ENCODE measurements at regions not wholly inside any gene's neighbourhood (a gene's known extent, or its start where the extent isn't known, plus 50 kb on each side); places are given as distances from the start of the nearest gene placed in this dataset.

- no peaks in the 10 kb centered on the region for H3K36me3 Mint-ChIP-seq (ENCODE audit: low read depth)
- no peaks in the 10 kb centered on the region for H3K9me3 ChIP-seq (ENCODE audit: control insufficient read depth, low read length, poor library complexity, severe bottlenecking)
- DNase-seq = no peak
- ATAC-seq = no peak
- no peaks in the 10 kb centered on the region for H3K27me3 Mint-ChIP-seq
- peaks cover 85% of the 10 kb centered on the region for H3K4me1 Mint-ChIP-seq
- H3K4me3 Mint-ChIP-seq = peak overlapping the region; percentile 86
- peak overlapping the region; percentile 99 for H3K27ac Mint-ChIP-seq
These were observed 301.2 kb downstream of the SEC14L1 start for GRCh38 chr17:77441940-77442339.

DNA sequence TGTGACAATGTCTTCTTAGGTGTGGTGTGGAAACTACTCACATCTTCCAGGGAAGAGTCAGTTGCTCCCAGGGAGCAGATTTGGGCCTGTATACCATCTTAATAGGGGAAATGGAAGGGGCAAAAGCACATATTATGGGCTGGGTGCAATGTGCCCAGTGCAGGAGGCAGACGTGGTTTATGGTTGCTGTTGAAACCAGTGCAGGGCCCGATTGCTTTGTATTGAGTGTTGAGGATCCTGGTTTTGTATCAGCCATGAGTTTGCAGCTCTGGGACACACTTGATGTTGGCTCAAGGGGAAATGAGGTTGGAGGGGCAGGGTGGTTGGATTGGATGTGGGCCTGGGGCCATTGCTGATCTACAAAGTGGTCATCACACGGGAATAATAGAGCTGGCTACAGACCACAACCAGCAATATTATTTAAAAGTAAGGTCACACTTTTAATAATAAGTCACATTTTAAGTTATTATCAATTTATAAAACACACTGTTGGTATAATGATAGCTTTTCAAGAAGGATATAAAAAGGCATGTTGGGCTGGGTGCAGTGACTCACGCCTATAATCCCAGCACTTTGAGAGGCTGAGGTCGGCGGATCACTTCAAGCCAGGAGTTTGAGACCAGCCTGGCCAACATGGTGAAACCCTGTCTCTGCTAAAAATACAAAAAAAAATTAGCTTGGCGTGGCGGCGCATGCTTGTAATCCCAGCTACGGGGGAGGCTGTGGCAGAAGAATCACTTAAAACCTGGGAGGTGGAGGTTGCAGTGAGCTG, 302.4 kb downstream of the SEC14L1 start:
- Mint-ChIP-seq H3K36me3 (ENCODE audit: low read depth) (no peaks in the 10 kb centered on the region), H3K4me1 (peaks cover 80% of the 10 kb centered on the region)
- no peak for ATAC-seq

GRCh38 chr17:77443748-77444260, 303.0 kb downstream of the SEC14L1 start:
- DNase-seq = no peak
- H3K4me1 Mint-ChIP-seq = peaks cover 76% of the 10 kb centered on the region
- no peaks in the 10 kb centered on the region for H3K27me3 Mint-ChIP-seq
- H3K27ac Mint-ChIP-seq = peak overlapping the region; percentile 99
- no peaks in the 10 kb centered on the region for H3K9me3 ChIP-seq (ENCODE audit: control insufficient read depth, low read length, poor library complexity, severe bottlenecking)
- no peaks in the 10 kb centered on the region for H3K36me3 Mint-ChIP-seq (ENCODE audit: low read depth)
- peak overlapping the region; percentile 93 for H3K4me3 Mint-ChIP-seq
- no peak for ATAC-seq

More for the DNA sequence above, 302.4 kb downstream of the SEC14L1 start:
- no peak for DNase-seq
- H3K4me3 Mint-ChIP-seq = peak overlapping the region; percentile 93
- peak overlapping the region; percentile 99 for H3K27ac Mint-ChIP-seq
- no peaks in the 10 kb centered on the region for H3K27me3 Mint-ChIP-seq
- H3K9me3 ChIP-seq (ENCODE audit: control insufficient read depth, low read length, poor library complexity, severe bottlenecking) = no peaks in the 10 kb centered on the region

DNA sequence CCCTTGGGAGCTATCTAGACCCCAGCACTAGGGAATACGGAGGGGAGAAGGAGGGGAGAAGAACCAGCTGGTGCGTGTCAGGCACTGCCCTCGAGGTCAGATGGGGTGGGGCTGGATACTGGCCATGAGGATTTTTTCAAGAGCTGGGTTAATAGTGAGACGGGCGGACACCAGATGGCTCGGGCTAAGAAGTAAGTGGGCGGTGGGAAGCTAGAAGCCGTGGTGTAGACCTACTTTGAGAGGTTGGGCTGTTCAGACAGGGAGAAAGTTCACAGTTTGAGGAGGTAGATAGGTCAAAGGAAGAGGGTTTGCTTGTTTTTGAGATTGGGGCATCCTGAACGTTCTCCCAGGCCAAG, 303.8 kb downstream of the SEC14L1 start:
- H3K4me1 Mint-ChIP-seq = peaks cover 76% of the 10 kb centered on the region
- no peaks in the 10 kb centered on the region for H3K36me3 Mint-ChIP-seq (ENCODE audit: low read depth)
- H3K27me3 Mint-ChIP-seq = no peaks in the 10 kb centered on the region
- ATAC-seq (peak; percentile 4), DNase-seq (no peak)
- peak overlapping the region; percentile 93 for H3K4me3 Mint-ChIP-seq
- H3K9me3 ChIP-seq (ENCODE audit: control insufficient read depth, low read length, poor library complexity, severe bottlenecking) = no peaks in the 10 kb centered on the region
- peak overlapping the region; percentile 99 for H3K27ac Mint-ChIP-seq

DNA sequence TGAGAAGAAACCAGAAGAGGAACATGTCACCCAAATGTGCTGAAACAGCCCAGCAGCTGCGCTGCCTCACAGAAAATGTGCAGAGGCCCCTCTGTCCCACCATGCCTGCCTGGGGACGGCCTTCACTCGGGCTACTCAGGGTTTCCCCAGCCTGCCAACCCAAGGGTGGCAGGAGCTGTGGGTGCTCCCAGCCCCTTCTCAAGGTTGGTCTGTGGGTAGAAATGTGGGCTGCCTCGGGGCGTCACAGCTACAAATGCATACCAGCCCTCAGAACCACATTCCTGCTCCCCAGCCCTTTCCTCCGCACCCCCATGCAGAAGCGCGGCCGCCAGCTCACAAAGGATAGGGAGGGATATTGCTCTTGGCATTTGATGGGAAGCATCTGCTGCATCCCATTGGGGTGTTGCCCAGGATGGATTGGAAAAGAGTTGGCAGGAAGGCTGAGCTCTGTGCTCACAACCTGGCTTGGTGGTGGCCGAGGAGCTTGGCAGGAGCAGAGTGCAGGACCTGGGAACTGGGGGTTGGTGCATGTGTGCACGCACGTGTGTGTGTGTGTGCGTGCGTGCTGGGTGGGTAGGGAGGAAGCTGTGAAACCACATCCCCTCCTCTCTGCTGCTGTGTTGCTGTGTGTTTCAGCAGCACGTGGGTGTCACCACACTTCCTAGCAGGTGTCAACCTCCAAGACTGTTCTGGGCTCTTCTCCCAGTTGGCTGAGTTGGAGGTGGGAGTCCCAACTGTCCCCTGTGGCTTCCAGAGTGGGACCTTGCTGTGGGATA, 304.4 kb downstream of the SEC14L1 start:
- DNase-seq = peak; percentile 62 to 80 (median 70)
- no peaks in the 10 kb centered on the region for H3K9me3 ChIP-seq (ENCODE audit: control insufficient read depth, low read length, poor library complexity, severe bottlenecking)
- H3K36me3 Mint-ChIP-seq (ENCODE audit: low read depth) = no peaks in the 10 kb centered on the region
- peak overlapping the region; percentile 93 for H3K4me3 Mint-ChIP-seq
- ATAC-seq = peak; percentile 73
- H3K4me1 Mint-ChIP-seq = peaks cover 78% of the 10 kb centered on the region
- peak overlapping the region; percentile 99 for H3K27ac Mint-ChIP-seq
- H3K27me3 Mint-ChIP-seq = no peaks in the 10 kb centered on the region

GRCh38 chr17:77445760-77446532, 305.2 kb downstream of the SEC14L1 start:
- no peaks in the 10 kb centered on the region for H3K36me3 Mint-ChIP-seq (ENCODE audit: low read depth)
- peak overlapping the region; percentile 93 for H3K4me3 Mint-ChIP-seq
- H3K9me3 ChIP-seq (ENCODE audit: control insufficient read depth, low read length, poor library complexity, severe bottlenecking) = no peaks in the 10 kb centered on the region
- ATAC-seq = peak; percentile 25
- no peaks in the 10 kb centered on the region for H3K27me3 Mint-ChIP-seq
- H3K4me1 Mint-ChIP-seq = peaks cover 77% of the 10 kb centered on the region
- peak in 1 of 3 donors; percentile 47 for DNase-seq
- peak overlapping the region; percentile 99 for H3K27ac Mint-ChIP-seq

DNA sequence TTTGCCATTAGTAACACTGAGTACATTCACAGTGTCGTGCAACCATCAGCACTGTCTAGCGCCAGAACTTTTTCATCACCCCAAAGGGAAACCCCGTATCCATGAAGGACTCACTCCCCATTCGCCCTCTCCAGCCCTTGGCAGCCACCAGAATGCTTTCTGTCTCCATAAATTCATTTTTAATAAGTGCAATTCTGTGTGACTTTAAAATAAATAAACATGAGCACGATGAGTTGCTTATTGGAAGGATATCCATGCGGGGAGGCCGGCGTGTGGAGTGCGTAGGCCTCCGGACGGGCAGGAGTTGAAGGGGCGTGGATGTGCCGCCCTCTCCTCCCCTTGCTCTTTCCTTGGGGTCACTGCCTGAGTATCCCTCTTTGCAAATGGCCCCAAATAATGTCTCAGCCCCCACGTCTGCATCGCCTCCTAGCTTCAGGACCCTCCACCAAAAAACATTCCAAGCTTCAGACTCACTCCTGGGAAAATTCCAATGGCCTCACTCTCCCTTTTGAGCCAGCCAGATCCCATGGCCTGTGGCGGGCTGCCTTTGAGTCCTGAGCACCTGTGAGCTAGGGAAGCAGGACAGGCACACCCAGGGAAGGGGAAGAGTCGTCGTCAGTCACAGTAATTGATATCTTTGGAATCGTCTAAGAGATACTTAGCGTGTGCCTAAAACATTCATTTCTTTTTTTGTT, 306.3 kb downstream of the SEC14L1 start:
- no peak for DNase-seq
- H3K27ac Mint-ChIP-seq = peak overlapping the region; percentile 99
- no peak for ATAC-seq
- H3K4me3 Mint-ChIP-seq = peak overlapping the region; percentile 93
- no peaks in the 10 kb centered on the region for H3K36me3 Mint-ChIP-seq (ENCODE audit: low read depth)
- H3K4me1 Mint-ChIP-seq = peaks cover 70% of the 10 kb centered on the region
- no peaks in the 10 kb centered on the region for H3K9me3 ChIP-seq (ENCODE audit: control insufficient read depth, low read length, poor library complexity, severe bottlenecking)
- H3K27me3 Mint-ChIP-seq = no peaks in the 10 kb centered on the region

GRCh38 chr17:77449373-77449907, 308.7 kb downstream of the SEC14L1 start:
- H3K4me3 Mint-ChIP-seq = peak overlapping the region; percentile 96
- peaks cover 67% of the 10 kb centered on the region for H3K4me1 Mint-ChIP-seq
- no peaks in the 10 kb centered on the region for H3K27me3 Mint-ChIP-seq
- no peak for DNase-seq
- peaks cover 4% of the 10 kb centered on the region for H3K36me3 Mint-ChIP-seq (ENCODE audit: low read depth)
- ATAC-seq = no peak
- H3K9me3 ChIP-seq (ENCODE audit: control insufficient read depth, low read length, poor library complexity, severe bottlenecking) = no peaks in the 10 kb centered on the region
- H3K27ac Mint-ChIP-seq = peak overlapping the region; percentile 99

- no peaks in the 10 kb centered on the region for H3K9me3 ChIP-seq (ENCODE audit: control insufficient read depth, low read length, poor library complexity, severe bottlenecking)
- Mint-ChIP-seq H3K4me1 (peaks cover 62% of the 10 kb centered on the region), H3K27me3 (no peaks in the 10 kb centered on the region), H3K36me3 (ENCODE audit: low read depth) (peaks cover 7% of the 10 kb centered on the region), H3K27ac (peak overlapping the region; percentile 99), H3K4me3 (peak overlapping the region; percentile 96)
- ATAC-seq (no peak), DNase-seq (no peak)
These were observed 309.4 kb downstream of the SEC14L1 start for GRCh38 chr17:77449908-77450741.

DNA sequence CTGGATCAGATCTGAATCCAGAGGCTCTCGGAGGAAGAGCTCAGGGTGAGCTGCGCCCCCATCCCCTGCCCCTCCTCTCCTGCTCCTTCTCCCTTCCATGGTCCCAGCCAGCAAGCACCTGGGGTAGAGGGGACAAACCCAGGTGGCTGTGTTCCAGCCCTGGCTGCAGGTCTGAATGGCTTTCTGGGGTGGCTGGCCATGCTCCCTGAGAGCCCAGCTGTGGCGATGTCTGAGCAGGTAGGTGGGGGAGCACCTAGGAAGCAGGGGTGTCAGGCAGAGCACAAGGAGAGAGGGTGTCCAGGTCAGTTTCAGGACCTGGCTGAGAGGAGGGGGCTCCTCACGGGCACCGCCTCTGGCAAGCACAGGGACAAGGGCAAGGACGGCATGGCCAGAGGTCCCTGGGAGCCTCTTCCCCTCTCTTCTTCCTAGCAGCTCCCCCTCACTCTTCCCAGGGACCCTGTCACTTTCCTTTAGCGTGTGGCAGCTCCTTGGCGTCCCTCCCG, 310.0 kb downstream of the SEC14L1 start:
- peaks cover 12% of the 10 kb centered on the region for H3K36me3 Mint-ChIP-seq (ENCODE audit: low read depth)

GRCh38 chr17:77451245-77451893, 310.6 kb downstream of the SEC14L1 start:
- ATAC-seq (peak; percentile 72), DNase-seq (peak; percentile 54 to 67 (median 65))
- peak overlapping the region; percentile 96 for H3K4me3 Mint-ChIP-seq
- no peaks in the 10 kb centered on the region for H3K9me3 ChIP-seq (ENCODE audit: control insufficient read depth, low read length, poor library complexity, severe bottlenecking)
- peak overlapping the region; percentile 99 for H3K27ac Mint-ChIP-seq
- peaks cover 12% of the 10 kb centered on the region for H3K36me3 Mint-ChIP-seq (ENCODE audit: low read depth)
- no peaks in the 10 kb centered on the region for H3K27me3 Mint-ChIP-seq
- peaks cover 59% of the 10 kb centered on the region for H3K4me1 Mint-ChIP-seq

More for the DNA sequence above, 310.0 kb downstream of the SEC14L1 start:
- no peak for DNase-seq
- peaks cover 62% of the 10 kb centered on the region for H3K4me1 Mint-ChIP-seq
- no peaks in the 10 kb centered on the region for H3K9me3 ChIP-seq (ENCODE audit: control insufficient read depth, low read length, poor library complexity, severe bottlenecking)
- peak overlapping the region; percentile 99 for H3K27ac Mint-ChIP-seq
- peak overlapping the region; percentile 96 for H3K4me3 Mint-ChIP-seq
- ATAC-seq = no peak
- H3K27me3 Mint-ChIP-seq = no peaks in the 10 kb centered on the region
